ENCODE measurements at regions not wholly inside any gene's neighbourhood (a gene's known extent, or its start where the extent isn't known, plus 50 kb on each side); places are given as distances from the start of the nearest gene placed in this dataset.
A peak's percentile ranks its signal among the peaks of the same experiment; 100 is the strongest.

DNA sequence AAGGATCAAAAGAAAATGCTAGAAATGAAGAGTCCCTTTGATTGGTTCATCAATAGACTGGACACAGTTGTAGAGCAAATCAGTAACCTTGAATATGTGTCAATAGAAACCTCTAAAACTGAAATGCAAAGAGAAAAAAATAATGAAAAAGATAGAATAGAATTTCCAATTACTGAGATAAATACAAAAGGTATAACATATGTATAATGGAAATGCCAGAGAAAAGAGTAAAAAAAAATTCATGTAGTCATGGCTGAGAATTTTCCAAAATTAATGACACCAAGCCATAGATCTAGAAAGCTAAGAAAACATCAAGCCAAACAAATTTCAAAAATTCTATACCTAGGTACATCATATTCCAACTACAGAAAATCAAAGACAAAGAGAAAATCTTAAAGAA is 62.0 kb upstream of the HGF start:
- DNase-seq: no peak

DNA sequence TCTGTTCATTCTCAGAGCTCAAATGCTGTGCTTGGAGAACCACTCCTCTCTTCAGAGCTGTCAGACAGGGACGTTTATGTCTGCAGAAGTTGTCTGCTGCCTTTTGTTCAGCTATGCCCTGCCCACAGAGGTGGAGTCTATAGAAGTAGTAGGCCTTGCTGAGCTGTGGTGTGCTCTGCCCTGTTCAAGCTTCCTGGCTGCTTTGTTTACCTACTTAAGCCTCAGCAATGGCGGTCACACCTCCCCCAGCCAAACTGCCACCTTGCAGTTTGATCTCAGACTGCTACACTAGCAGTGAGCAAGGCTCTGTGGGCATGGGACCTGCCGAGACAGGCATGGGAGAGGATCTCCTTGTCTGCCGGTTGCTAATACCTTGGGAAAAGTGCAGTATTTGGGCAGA is 59.7 kb upstream of the HGF start:
- peak; percentile 37 for DNase-seq

DNA sequence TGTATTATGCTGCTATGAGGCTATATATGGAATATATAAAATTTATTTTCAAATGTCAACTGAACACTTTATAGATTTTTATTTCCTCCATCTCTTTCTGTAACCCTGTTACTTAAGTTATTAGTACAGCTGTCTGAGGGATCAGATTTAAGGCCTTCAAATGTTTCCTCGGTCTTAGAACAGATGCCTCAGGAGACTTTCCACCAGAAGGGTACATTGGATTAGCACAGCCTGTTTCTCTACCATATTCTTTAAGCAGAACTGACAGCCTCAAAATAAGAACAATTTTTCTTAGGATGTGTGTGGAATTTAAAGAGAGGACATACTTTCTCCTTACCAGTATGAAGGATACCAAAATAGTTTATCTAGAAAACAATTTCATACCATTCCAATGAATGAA is 53.0 kb upstream of the HGF start:
- DNase-seq: no peak

DNA sequence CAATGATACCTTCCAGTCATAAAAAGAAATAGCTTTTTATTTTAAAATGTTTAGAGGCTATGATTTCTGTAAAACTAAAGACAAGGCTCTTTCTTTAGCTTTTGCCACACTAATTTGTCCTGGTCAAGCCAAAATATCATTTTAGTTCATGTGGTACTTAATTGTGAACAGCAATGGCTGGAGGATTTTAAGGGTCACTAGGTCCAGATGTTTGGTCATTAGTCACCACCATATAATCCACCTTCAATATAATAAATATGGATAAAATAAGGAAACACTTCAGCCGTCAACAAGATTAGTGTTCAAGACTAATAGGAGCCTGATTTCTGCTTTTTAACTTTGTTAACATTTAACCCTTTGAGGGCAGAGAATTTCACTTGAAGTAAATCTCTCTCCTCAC is 50.0 kb upstream of the HGF start:
- no peak for DNase-seq
